Spleen (tissue), 7 donors: ENCODE measurements at regions not wholly inside any gene's neighbourhood (a gene's known extent, or its start where the extent isn't known, plus 50 kb on each side); places are given as distances from the start of the nearest gene placed in this dataset.

Source experiments
- POLR2A ChIP-seq, 3 donors: fragments of 450-650 bp; IDR thresholded peaks; one replicate each; pipeline ENCODE4 v1.5.1; 2017; ENCODE audit warnings: antibody characterized with exemption in 3 of 3, mild to moderate bottlenecking in 1 of 3
- POLR2AphosphoS5 ChIP-seq, 3 donors: sonication (generic); formaldehyde crosslinking; IDR thresholded peaks; one replicate each; pipeline ENCODE4 v1.5.1; 2017; ENCODE audit warnings: antibody characterized with exemption in 3 of 3
- TF ChIP-seq, protein P1 (sequence below), 11 experiments: fragments of 200-600 bp in 7 of 11; fragments of 450-650 bp in 4 of 11; sonication (generic) in 4 of 11; IDR thresholded peaks in 8 of 11; conservative IDR thresholded peaks in 3 of 11; 1 replicate in 7 of 11; 2 replicates in 4 of 11; pipeline versions ENCODE4 v1.4.0 to v1.8.0; 2016 to 2021; ENCODE audit warnings: antibody characterized with exemption in 11 of 11, inconsistent platforms in 4 of 11, mild to moderate bottlenecking in 1 of 11
- donor health status: DM: no; HTN: no; CAD: no; lungs with moderate emphysema.
- donor health status: DM: no; HTN: no; CAD: no.
- donor health status: DM: no; HTN: no; CAD: no.

DNA sequence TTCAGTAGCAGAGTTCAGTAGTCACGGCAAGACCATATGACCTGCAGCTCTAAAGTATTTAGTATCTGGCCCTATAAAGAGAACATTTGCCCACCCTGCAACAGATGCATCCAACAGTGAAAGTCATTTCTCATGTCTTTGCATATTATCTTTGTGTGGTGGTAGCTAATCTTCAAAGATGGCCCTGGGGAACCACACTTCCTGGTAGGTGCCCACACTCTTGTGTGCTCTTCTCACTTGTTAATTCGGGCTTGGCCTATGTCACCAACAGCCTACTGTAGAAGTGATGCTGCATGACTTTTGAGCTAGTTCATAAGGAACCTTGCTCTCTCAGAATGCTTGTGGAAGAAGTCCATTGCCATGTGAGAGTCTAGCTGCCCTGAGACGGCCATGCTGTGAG, 85.6 kb downstream of the MAP1LC3B2 start:
- TF ChIP-seq, protein P1, sequence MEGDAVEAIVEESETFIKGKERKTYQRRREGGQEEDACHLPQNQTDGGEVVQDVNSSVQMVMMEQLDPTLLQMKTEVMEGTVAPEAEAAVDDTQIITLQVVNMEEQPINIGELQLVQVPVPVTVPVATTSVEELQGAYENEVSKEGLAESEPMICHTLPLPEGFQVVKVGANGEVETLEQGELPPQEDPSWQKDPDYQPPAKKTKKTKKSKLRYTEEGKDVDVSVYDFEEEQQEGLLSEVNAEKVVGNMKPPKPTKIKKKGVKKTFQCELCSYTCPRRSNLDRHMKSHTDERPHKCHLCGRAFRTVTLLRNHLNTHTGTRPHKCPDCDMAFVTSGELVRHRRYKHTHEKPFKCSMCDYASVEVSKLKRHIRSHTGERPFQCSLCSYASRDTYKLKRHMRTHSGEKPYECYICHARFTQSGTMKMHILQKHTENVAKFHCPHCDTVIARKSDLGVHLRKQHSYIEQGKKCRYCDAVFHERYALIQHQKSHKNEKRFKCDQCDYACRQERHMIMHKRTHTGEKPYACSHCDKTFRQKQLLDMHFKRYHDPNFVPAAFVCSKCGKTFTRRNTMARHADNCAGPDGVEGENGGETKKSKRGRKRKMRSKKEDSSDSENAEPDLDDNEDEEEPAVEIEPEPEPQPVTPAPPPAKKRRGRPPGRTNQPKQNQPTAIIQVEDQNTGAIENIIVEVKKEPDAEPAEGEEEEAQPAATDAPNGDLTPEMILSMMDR (IDR thresholded peaks at IDR 0.05 in 8 of 11, conservative IDR thresholded peaks at IDR 0.05 in 3 of 11): no peak
- TF ChIP-seq POLR2A (IDR thresholded peaks at IDR 0.05) (no peak), POLR2AphosphoS5 (IDR thresholded peaks at IDR 0.05) (no peak)
